HFF-Myc (cell line): ENCODE measurements at regions not wholly inside any gene's neighbourhood (a gene's known extent, or its start where the extent isn't known, plus 50 kb on each side); places are given as distances from the start of the nearest gene placed in this dataset.

Source experiments
- DNase-seq: peaks from one replicate; pipeline ENCODE4 v3.0.0-alpha.2; 2011; ENCODE audit warnings: low read depth; ENCODE audit errors: extremely low read depth
- H3K4me3 ChIP-seq: replicated peaks from 2 replicates; pipeline ENCODE4 v1.5.1; 2011; ENCODE audit warnings: low read depth, mild to moderate bottlenecking, control low read depth, low read length
- CTCF ChIP-seq: IDR thresholded peaks from 2 replicates; pipeline ENCODE4 v1.5.1; 2012; ENCODE audit warnings: mild to moderate bottlenecking, low read depth, low read length, control low read depth; ENCODE audit errors: missing control alignments

- no peak for TF ChIP-seq CTCF
- no peak overlapping the region for H3K4me3 ChIP-seq
- no peak for DNase-seq
Measured at GRCh38 chr2:181203916-181204315, 223.5 kb downstream of the UBE2E3 start.

- no peak overlapping the region for H3K4me3 ChIP-seq
- no peak for DNase-seq
Measured at GRCh38 chr2:181218401-181218821, 238.0 kb downstream of the UBE2E3 start.

GRCh38 chr2:181223234-181223633 is 234.0 kb upstream of the ITGA4 start:
- H3K4me3 ChIP-seq = no peak overlapping the region
- TF ChIP-seq CTCF = no peak
- DNase-seq = no peak

More at GRCh38 chr2:181218401-181218821, 238.0 kb downstream of the UBE2E3 start:
- TF ChIP-seq CTCF = no peak

GRCh38 chr2:181224866-181225265 is 232.3 kb upstream of the ITGA4 start:
- H3K4me3 ChIP-seq = no peak overlapping the region
- no peak for DNase-seq
- TF ChIP-seq CTCF = no peak

GRCh38 chr2:181228661-181229060 is 228.5 kb upstream of the ITGA4 start:
- TF ChIP-seq CTCF = no peak
- no peak for DNase-seq
- H3K4me3 ChIP-seq = no peak overlapping the region

GRCh38 chr2:181231151-181231550 is 226.0 kb upstream of the ITGA4 start:
- no peak for TF ChIP-seq CTCF
- no peak overlapping the region for H3K4me3 ChIP-seq
- no peak for DNase-seq

- no peak overlapping the region for H3K4me3 ChIP-seq
- no peak for TF ChIP-seq CTCF
- DNase-seq = peak; percentile 54
Measured at GRCh38 chr2:181231886-181232621, 225.1 kb upstream of the ITGA4 start.
